ENCODE measurements at regions not wholly inside any gene's neighbourhood (a gene's known extent, or its start where the extent isn't known, plus 50 kb on each side); places are given as distances from the start of the nearest gene placed in this dataset.
"Not testable (repeated sequence)": the region's sequence is repeated elsewhere in the genome, so short reads cannot be mapped to it uniquely, and the experiment has no call there.

- in situ Hi-C loops (cut with HindIII; ENCODE audit: low sequenced_read_pairs): no loop called here
These were observed 194.4 kb upstream of the SPRED2 start for GRCh38 chr2:65626831-65627230.

GRCh38 chr2:65625982-65626381 lies 193.6 kb upstream of the SPRED2 start:
- in situ Hi-C loops (cut with HindIII; ENCODE audit: low sequenced_read_pairs): no loop called here

GRCh38 chr2:65622951-65623535 lies 190.6 kb upstream of the SPRED2 start:
- in situ Hi-C loops (cut with HindIII; ENCODE audit: low sequenced_read_pairs): no loop called here

- in situ Hi-C loops (cut with HindIII; ENCODE audit: low sequenced_read_pairs): no loop called here
These were observed 190.1 kb upstream of the SPRED2 start for GRCh38 chr2:65622499-65622898.

- in situ Hi-C loops (cut with HindIII; ENCODE audit: low sequenced_read_pairs): no loop called here
These were observed 188.1 kb upstream of the SPRED2 start for GRCh38 chr2:65620524-65620923.

- in situ Hi-C loops (cut with HindIII; ENCODE audit: low sequenced_read_pairs): no loop called here
These were observed 187.6 kb upstream of the SPRED2 start for GRCh38 chr2:65620026-65620425.

- in situ Hi-C loops (cut with HindIII; ENCODE audit: low sequenced_read_pairs): loop anchor here (10.0 kb wide), 1 partner anchor 141 kb away; no protein-coding TSS in a partner anchor
These were observed 183.2 kb upstream of the SPRED2 start for GRCh38 chr2:65615602-65616001.

GRCh38 chr2:65613968-65614555 lies 181.7 kb upstream of the SPRED2 start:
- in situ Hi-C loops (cut with HindIII; ENCODE audit: low sequenced_read_pairs): loop anchor here (10.0 kb wide), 1 partner anchor 139 kb away; no protein-coding TSS in a partner anchor

- in situ Hi-C loops (cut with HindIII; ENCODE audit: low sequenced_read_pairs): loop anchor here (10.0 kb wide), 1 partner anchor 137 kb away; no protein-coding TSS in a partner anchor
These were observed 179.1 kb upstream of the SPRED2 start for GRCh38 chr2:65611488-65611887.

GRCh38 chr2:65608916-65609315 lies 176.5 kb upstream of the SPRED2 start:
- in situ Hi-C loops (cut with HindIII; ENCODE audit: low sequenced_read_pairs): no loop called here

- in situ Hi-C loops (cut with HindIII; ENCODE audit: low sequenced_read_pairs): no loop called here
These were observed 176.1 kb upstream of the SPRED2 start for GRCh38 chr2:65608466-65608865.

- in situ Hi-C loops (cut with HindIII; ENCODE audit: low sequenced_read_pairs): no loop called here
These were observed 175.4 kb upstream of the SPRED2 start for GRCh38 chr2:65607662-65608305.

GRCh38 chr2:65605743-65606058 lies 173.3 kb upstream of the SPRED2 start:
- in situ Hi-C loops (cut with HindIII; ENCODE audit: low sequenced_read_pairs): no loop called here

GRCh38 chr2:65605058-65605742 lies 172.8 kb upstream of the SPRED2 start:
- in situ Hi-C loops (cut with HindIII; ENCODE audit: low sequenced_read_pairs): no loop called here

- in situ Hi-C loops (cut with HindIII; ENCODE audit: low sequenced_read_pairs): no loop called here
These were observed 171.8 kb upstream of the SPRED2 start for GRCh38 chr2:65604246-65604645.

GRCh38 chr2:65602603-65603235 lies 170.3 kb upstream of the SPRED2 start:
- in situ Hi-C loops (cut with HindIII; ENCODE audit: low sequenced_read_pairs): no loop called here

- in situ Hi-C loops (cut with HindIII; ENCODE audit: low sequenced_read_pairs): not testable (repeated sequence)
These were observed 168.5 kb upstream of the SPRED2 start for GRCh38 chr2:65600871-65601270.

- in situ Hi-C loops (cut with HindIII; ENCODE audit: low sequenced_read_pairs): not testable (repeated sequence)
These were observed 168.0 kb upstream of the SPRED2 start for GRCh38 chr2:65600351-65600750.

- in situ Hi-C loops (cut with HindIII; ENCODE audit: low sequenced_read_pairs): loop anchor here (10.0 kb wide), 1 partner anchor 65 kb away; no protein-coding TSS in a partner anchor
These were observed 167.3 kb upstream of the SPRED2 start for GRCh38 chr2:65599693-65600092.

GRCh38 chr2:65598996-65599395 lies 166.6 kb upstream of the SPRED2 start:
- in situ Hi-C loops (cut with HindIII; ENCODE audit: low sequenced_read_pairs): loop anchor here (10.0 kb wide), 1 partner anchor 66 kb away; no protein-coding TSS in a partner anchor

- in situ Hi-C loops (cut with HindIII; ENCODE audit: low sequenced_read_pairs): loop anchor here (10.0 kb wide), 1 partner anchor 67 kb away; no protein-coding TSS in a partner anchor
These were observed 165.9 kb upstream of the SPRED2 start for GRCh38 chr2:65598264-65598663.

Data from DLD1 (cell line).